Loucy (cell line): ENCODE measurements at regions not wholly inside any gene's neighbourhood (a gene's known extent, or its start where the extent isn't known, plus 50 kb on each side); places are given as distances from the start of the nearest gene placed in this dataset.

Source experiments
- H2AFZ ChIP-seq: fragments of 200-600 bp; sonication (generic); 2 replicates; pipeline ENCODE4 v1.6.0; 2016; ENCODE audit warnings: antibody characterized with exemption, mild to moderate bottlenecking, low read length, moderate library complexity
- H3F3A ChIP-seq: fragments of 200-600 bp; 2 replicates; pipeline ENCODE4 v1.6.0; 2016; ENCODE audit warnings: antibody characterized with exemption, low read depth, mild to moderate bottlenecking
- H3K27me3 ChIP-seq: fragments of 200-600 bp; sonication (generic); 2 replicates; pipeline ENCODE4 v1.6.1; 2014; ENCODE audit warnings: low read length, mild to moderate bottlenecking; ENCODE audit not compliant: insufficient read depth, poor library complexity, severe bottlenecking
- H3K36me3 ChIP-seq: fragments of 200-600 bp; sonication (generic); 2 replicates; pipeline ENCODE4 v1.6.1; 2016; ENCODE audit warnings: low read length; ENCODE audit not compliant: insufficient read depth
- H3K4me1 ChIP-seq: fragments of 200-600 bp; sonication (generic); 2 replicates; pipeline ENCODE4 v1.5.1; 2014; ENCODE audit warnings: low read length, mild to moderate bottlenecking; ENCODE audit not compliant: insufficient read depth, poor library complexity, severe bottlenecking
- H3K4me2 ChIP-seq: fragments of 200-600 bp; sonication (generic); 2 replicates; pipeline ENCODE4 v1.6.0; 2014; ENCODE audit warnings: antibody characterized with exemption, low read length, low read depth, mild to moderate bottlenecking; ENCODE audit not compliant: poor library complexity, severe bottlenecking
- H3K4me3 ChIP-seq: fragments of 200-600 bp; sonication (generic); 2 replicates; pipeline ENCODE4 v1.5.1; 2014; ENCODE audit warnings: low read length, mild to moderate bottlenecking, mixed read lengths; ENCODE audit not compliant: poor library complexity, severe bottlenecking
- H3K79me2 ChIP-seq: fragments of 200-600 bp; sonication (generic); 2 replicates; pipeline ENCODE4 v1.6.1; 2014; ENCODE audit warnings: low read length; ENCODE audit not compliant: insufficient read depth
- H3K9ac ChIP-seq: fragments of 200-600 bp; sonication (generic); 2 replicates; pipeline ENCODE4 v1.6.0; 2014; ENCODE audit warnings: mild to moderate bottlenecking, low read depth, low read length, moderate library complexity; ENCODE audit not compliant: poor library complexity, severe bottlenecking
- H3K9me2 ChIP-seq: fragments of 200-600 bp; sonication (generic); replicated peaks from 2 replicates; pipeline ENCODE4 v1.6.1; 2016; ENCODE audit warnings: low read depth, low read length, mixed read lengths
- H3K9me3 ChIP-seq: fragments of 200-600 bp; sonication (generic); 2 replicates; pipeline ENCODE4 v1.6.1; 2014; ENCODE audit warnings: mild to moderate bottlenecking, antibody characterized with exemption, low read length, low read depth; ENCODE audit not compliant: insufficient read depth
- H4K20me1 ChIP-seq: fragments of 200-600 bp; sonication (generic); 2 replicates; pipeline ENCODE4 v1.6.0; 2014; ENCODE audit warnings: antibody characterized with exemption, low read length, mild to moderate bottlenecking; ENCODE audit not compliant: insufficient read depth, poor library complexity, severe bottlenecking
- CTCF ChIP-seq: fragments of 200-600 bp; sonication (generic); conservative IDR thresholded peaks from 2 replicates; pipeline ENCODE4 v1.5.1; 2014; ENCODE audit warnings: mild to moderate bottlenecking, antibody characterized with exemption, low read length
- EZH2phosphoT487 ChIP-seq: fragments of 200-600 bp; IDR thresholded peaks from 2 replicates; pipeline ENCODE4 v1.6.1; 2018; ENCODE audit warnings: antibody characterized with exemption, mild to moderate bottlenecking, moderate library complexity, borderline replicate concordance

- Histone ChIP-seq H3K9me3 (peaks cover 3% of the 10 kb centered on the region; the same call in 1 of the 2 replicates), H4K20me1 (no peaks in the 10 kb centered on the region), H2AFZ (no peak overlapping the region), H3F3A (no peaks in the 10 kb centered on the region), H3K4me1 (no peaks in the 10 kb centered on the region), H3K4me3 (no peak overlapping the region), H3K9me2 (no peaks in the 10 kb centered on the region), H3K36me3 (no peaks in the 10 kb centered on the region), H3K27me3 (no peaks in the 10 kb centered on the region), H3K9ac (no peak overlapping the region), H3K4me2 (no peak overlapping the region), H3K79me2 (no peaks in the 10 kb centered on the region)
- no peak for TF ChIP-seq CTCF
- no peak for TF ChIP-seq EZH2phosphoT487
Measured at GRCh38 chr1:87194856-87195255, 133.8 kb upstream of the LMO4 start.

GRCh38 chr1:87196110-87196827 lies 132.4 kb upstream of the LMO4 start:
- no peaks in the 10 kb centered on the region for H3K79me2 ChIP-seq
- H3K9ac ChIP-seq, result no peak overlapping the region
- peaks cover 3% of the 10 kb centered on the region; the same call in 1 of the 2 replicates for H3K9me3 ChIP-seq
- H3K36me3 ChIP-seq, result no peaks in the 10 kb centered on the region
- no peaks in the 10 kb centered on the region for H4K20me1 ChIP-seq
- H3K27me3 ChIP-seq, result no peaks in the 10 kb centered on the region
- H3K4me2 ChIP-seq, result no peak overlapping the region
- H3F3A ChIP-seq, result no peaks in the 10 kb centered on the region
- no peak overlapping the region for H3K4me3 ChIP-seq
- no peaks in the 10 kb centered on the region for H3K4me1 ChIP-seq
- H3K9me2 ChIP-seq, result no peaks in the 10 kb centered on the region
- no peak overlapping the region for H2AFZ ChIP-seq
- TF ChIP-seq EZH2phosphoT487 (no peak), CTCF (no peak)

- H3F3A ChIP-seq, result no peaks in the 10 kb centered on the region
- peaks cover 3% of the 10 kb centered on the region; the same call in 1 of the 2 replicates for H3K9me3 ChIP-seq
- TF ChIP-seq CTCF (no peak), EZH2phosphoT487 (no peak)
- H3K27me3 ChIP-seq, result no peaks in the 10 kb centered on the region
- H3K4me2 ChIP-seq, result no peak overlapping the region
- H3K9ac ChIP-seq, result no peak overlapping the region
- no peaks in the 10 kb centered on the region for H3K9me2 ChIP-seq
- no peak overlapping the region for H2AFZ ChIP-seq
- no peaks in the 10 kb centered on the region for H3K36me3 ChIP-seq
- H4K20me1 ChIP-seq, result no peaks in the 10 kb centered on the region
- no peaks in the 10 kb centered on the region for H3K79me2 ChIP-seq
- no peaks in the 10 kb centered on the region for H3K4me1 ChIP-seq
- no peak overlapping the region for H3K4me3 ChIP-seq
Measured at GRCh38 chr1:87197156-87197555, 131.5 kb upstream of the LMO4 start.
